HPDE6-E6E7 (cell line): ENCODE measurements at regions not wholly inside any gene's neighbourhood (a gene's known extent, or its start where the extent isn't known, plus 50 kb on each side); places are given as distances from the start of the nearest gene placed in this dataset.

Experiments
- DNase-seq: peaks from one replicate; pipeline ENCODE4 v3.0.0; 2011; ENCODE audit warnings: missing footprints; ENCODE audit errors: extremely low spot score

DNA sequence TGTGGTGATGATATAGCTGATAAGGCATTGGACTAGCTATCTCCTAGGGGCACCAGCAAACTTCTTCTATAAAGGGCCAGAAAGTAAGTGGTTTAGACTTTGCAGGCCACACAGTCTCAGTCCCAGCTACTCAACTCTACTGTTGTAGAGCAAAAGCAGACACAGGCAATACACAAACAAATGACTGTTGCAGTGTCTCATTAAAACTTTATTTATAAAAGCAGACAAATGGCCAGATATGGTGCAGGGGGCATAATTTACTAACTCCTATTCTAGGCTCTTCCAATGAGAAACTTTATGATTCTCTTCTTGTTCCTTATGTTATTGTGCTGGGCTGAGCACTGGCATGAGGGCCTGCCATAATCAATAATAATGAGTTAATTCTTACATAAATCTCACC, 176.8 kb upstream of the POU3F1 start:
- DNase-seq: no peak

DNA sequence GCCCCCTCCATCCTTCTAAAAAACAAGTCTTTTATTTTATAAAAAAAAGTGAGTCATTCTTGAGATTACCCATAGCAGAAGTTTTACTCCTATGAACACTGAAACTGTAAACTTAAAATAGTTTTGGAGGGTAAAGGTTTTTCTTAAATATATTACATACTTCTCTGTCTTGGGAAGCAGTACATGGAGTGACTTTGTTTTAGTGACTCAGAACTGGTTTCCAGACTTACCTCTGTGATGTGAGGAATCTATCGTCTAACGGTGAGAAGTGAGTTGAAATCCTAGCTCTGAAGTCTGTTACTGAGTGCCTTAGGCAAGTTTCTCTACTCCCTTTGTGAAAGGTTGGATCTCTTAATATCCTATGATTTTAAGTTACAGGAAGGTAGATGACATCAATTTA, 176.3 kb upstream of the POU3F1 start:
- DNase-seq: no peak

DNA sequence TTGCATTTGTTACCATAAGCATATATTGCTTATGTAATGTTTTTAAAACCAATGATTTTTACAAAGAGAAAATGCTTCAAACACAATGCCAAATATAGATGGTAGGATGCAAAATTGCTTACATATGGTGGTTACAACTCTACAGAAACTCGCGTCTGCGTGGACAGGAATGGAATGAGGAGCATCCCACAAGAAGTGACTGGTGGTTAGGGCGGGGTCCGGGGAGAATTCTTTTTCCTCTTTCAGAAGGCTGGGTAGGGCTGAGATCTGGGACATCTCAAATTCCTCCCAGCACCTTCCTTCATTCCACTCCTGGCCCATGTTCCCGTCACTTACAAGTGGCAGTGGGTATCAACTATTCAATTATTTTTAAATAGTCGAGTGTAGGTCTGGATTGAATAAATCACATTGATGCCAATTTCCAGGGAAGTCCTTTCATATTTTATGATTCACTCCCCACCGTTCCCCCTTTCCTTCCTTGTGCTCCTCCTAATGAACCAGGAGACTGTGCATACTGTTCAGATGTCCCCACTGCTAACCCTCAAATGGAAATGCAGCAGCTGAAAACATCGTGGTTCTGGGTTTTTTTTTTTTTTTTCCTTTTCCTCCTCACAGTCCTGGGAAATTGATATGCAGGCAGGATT, 174.5 kb upstream of the POU3F1 start:
- no peak for DNase-seq

DNA sequence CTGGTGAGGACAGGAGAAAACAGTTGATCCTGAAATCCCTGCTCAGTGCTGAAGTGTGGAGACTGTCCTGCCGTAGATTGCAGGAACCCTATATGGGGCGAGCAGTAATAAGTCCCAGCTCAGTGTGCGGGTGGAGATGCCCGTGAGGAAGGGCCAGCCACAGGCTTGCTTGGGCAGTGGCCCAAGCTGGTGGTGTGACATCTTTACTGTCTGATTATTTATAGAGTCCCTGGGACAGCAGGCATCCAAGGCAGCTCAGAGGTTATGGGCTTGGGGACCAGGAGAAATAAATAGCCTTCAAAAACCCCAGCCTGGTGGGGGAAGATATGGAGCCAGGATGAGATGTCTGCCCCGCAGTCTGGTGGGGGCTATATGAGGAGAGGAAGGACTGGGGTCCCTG, 170.7 kb upstream of the POU3F1 start:
- DNase-seq: no peak

DNA sequence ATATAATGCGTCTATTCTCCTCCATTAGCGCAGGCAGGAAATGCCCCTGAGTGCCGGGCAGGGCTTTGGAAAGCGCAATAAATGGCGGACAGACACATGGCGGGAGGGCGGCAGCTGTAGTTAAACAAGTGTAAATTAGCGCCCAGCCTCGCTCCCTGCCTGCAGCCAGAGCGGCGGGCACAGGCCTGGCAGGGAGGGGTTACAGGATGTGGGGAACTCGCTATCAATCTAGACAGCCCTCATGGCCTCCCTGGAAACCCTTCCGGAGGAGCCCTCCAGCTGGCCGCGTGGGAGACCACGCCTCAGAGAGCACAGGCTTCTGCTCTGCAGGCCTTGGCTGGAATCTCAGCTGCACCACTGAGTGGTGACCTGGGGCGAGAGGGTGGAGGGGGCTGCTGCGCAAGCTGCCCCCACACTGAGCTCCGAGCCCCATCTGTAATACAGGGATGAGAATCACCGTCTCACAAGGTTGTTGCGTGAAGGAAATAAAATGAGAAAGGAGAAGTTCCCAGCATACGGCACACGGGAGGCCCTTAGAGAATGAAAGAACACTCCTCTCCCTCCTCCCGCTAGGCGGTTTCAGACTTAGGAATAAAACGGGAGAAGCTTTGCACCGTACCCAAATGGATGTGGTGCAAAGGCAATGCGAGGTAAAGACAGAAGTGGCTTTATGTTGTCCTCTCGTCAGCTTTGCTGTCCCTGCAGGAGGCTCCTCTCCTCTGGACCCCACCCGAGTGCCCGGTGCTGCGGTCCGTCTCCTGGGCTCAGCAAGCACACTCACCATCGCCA, 167.2 kb upstream of the POU3F1 start:
- no peak for DNase-seq

DNA sequence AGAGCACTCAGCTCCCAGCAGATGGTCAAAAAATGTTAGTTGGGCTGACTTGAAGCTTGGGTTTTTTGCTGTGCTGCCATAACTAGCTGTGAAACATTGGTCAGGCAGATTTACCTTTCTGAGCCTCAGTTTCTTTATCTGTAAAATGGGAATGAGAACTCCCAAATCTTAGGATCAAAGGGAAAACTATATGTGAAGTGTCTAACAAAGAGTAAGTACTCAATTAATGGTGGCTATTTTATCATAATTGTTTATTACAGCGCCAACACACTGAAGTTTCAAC, 164.2 kb upstream of the POU3F1 start:
- no peak for DNase-seq

DNA sequence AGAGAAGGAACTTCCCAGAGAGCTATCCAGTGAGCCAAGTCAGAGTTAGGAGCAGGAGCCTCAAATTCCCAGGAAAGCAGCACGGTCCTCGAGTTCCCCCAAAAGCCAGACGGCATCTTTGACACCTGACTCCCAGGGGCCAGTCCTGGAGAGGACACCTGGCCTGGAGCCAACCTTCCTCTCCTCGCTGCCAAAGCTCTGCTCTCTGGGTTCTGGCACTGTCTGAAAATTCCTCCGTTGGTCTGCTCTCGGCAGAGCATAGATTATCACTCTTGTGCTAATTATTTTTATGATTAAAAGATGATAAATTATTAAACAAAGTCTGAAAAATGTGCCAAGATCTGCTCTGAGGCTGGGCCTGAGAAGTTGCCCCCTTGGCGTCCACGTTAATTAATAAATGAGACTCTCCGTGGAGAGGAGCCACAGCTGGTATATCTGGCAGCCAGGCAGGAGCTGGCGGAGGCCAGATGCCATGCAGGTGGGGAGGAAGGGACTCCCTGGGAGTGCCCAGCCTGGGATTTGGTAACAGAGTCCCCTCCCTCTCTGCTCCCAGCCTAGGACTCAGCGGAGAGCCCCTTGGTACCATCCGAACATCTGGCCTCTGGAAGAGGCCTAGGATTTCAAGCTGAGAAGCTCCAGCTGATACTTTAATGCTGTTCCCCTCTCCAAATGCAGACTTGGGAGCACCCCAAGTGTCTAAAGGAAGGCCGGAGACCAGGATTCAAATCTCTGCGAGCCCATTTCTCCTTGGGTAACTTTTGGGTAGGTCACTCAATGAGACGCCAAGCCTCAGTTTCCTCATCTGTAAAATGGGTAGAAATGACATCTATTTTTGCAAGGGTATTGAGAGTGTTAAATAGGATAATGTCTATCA, 163.7 kb upstream of the POU3F1 start:
- no peak for DNase-seq

DNA sequence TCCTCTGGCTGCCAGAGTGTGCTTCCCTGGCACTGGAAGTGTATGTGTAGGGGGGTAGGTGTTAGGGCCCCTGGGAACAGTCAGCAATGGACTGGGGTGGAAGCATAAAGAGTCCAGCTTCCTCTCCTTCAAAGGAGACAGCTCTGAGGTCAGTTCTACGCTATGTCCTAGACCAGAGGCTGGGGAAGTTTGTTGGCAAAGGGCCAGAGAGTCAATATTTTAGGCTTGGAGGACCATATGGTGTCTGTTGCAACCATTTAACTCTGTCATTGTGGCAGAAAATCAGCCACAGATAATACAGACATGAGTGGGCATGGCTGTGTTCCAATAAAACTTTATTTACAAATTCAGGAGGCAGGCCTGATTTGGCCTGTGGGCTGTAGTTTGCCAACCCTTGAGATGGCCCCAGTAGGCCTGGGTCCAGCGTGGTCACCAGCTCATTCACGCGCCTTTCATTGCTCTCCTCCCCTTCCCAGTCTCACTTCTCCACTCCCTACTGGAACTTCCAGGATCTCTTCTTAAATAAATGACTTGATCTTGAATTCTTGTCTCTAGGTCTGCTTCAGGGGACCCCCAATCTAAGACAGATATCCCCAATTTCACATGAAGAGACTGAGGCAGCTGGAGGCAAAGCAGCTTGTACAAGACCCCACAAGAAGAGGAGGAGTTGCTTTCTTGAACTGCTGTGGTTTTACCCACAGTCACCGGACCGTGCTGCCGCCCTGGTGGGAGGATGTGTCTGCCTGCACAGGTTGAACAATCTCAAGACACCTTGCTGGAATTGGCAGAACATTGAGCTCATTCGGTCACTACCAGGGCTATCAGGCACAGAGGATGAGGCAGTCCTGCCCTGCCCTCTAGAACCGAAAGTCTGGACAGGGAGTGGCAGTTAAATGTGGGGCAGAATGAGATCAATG, 162.4 kb upstream of the POU3F1 start:
- DNase-seq: no peak

DNA sequence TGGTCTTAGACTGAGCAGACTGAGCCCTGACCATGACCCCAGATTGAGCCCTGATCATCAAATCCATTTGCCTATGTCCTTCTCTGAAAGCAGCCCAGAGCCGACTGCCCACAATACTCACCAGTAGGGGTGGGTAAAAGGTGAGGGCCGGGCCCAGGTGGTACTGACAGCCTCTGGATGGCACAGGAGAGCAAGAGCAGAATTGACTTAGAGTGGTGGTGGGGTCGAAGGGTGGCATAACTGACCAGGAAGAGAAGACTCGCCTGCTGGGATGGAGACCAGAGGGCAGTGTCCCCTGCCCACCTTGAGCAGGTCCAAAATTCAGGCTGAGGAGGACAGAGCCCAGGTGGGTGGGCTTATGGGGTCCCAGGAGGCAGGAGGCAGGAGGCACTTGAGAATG, 161.3 kb upstream of the POU3F1 start:
- DNase-seq: no peak

DNA sequence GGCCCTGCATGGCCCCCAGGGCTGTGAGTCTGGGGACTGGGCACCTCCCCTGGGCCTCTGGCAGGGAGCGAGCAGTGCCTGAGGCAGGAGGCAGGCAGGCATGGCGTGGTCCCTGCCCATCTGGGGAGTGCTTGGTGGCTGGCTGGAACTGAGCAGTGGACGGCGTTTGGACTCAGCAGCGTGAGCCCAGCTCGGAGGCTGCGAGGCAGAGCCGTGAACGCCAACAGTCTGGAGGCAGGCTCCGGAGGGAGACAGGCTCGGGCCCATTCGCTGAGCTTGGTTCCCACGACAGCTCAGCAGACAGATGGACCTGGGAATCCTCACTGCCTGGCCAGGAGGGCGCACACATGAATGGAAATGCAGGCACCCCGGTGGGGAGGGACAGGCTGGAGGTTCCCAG, 160.7 kb upstream of the POU3F1 start:
- DNase-seq: no peak

DNA sequence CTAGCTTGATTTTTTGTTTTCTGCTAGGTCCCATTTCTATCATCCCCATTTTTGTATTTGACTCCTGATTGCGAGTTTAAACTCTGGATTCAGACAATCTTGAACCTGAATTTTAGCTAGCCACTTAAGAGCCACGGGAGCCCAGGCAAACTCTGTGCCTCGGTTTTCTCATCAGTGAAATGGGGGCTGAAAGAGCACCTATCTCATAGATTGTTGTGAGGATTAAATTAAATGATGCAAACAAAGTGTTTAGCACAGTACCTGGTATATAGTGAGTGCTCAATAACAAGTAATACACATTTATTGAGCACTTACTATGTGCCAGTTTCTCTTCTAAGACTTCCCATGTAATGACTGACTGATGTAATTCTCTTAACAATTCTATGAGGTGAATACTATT, 158.1 kb upstream of the POU3F1 start:
- DNase-seq: no peak

DNA sequence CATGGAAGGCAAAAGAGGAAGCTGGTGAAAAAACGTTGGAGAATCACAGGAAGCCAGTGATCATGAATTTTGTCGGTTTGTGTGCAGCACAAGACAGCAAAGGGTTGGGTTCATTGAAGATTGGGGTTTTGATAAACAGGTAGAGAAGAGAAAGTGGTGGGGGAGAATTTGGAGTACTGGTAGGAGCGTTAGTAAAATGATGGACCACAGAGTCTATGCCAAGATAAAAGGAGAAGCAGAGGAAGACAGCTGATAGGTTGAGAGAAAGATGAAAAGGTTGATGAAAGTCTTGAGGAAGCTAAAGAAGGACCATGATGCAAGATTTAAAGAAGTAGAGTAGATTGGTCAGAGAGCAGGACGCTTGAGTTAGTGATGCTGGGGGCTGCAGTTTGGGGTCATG, 156.8 kb upstream of the POU3F1 start:
- no peak for DNase-seq

DNA sequence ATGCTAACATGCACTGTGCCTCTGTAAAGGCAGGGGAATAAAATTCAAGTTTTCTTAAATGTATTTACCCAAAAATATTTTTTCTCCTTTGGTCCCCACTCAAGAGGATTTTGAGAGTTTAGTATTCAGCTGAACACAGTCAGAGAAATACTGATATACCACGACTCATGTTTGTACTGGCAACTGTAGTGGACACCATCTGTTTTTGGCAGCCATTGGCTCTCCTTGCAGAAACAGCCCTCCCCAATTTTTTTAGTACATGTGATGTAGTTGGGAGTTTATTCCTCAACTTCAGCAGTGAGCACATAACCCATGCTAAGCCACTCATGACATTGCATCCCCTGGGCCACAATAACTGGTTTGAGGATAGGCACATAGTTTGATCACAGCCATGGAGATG, 154.8 kb upstream of the POU3F1 start:
- DNase-seq: no peak

DNA sequence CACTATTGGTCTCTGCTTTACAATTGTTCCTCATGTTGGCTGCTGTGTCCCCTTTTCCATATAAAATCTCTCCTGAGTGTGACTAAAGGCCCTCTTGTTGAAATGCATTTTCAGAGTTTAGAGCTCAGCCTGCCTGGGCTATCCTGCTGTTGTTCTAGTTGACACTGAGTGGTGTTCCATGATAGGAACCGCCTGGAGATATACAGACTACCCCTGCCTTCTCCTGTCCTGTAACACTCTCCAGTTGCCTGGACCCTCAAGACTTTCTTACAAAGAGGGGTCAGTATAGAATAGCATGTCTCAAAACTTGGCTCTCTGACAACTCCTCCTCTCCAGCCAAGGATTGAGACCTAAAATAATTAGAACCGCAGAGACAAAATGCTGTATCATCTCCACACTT, 152.0 kb upstream of the POU3F1 start:
- no peak for DNase-seq

DNA sequence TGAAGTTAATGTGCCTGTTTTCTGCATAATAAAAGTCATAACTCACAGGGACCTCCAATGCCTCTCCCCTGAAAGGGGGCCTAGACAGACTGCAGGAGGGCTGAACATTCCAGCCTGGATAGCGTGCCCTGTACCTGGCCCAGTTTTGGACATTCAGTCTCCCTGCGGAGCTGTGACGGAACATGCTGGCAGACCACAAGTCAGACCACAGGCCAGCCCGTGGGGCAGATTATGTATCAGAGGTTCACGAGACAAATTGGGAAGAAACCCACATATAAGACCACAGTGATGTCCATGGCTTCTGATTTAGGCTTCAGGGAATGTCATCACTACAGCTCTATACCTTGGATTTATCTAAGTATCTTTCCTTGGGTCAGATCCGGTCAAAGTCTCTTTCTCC, 151.5 kb upstream of the POU3F1 start:
- no peak for DNase-seq

DNA sequence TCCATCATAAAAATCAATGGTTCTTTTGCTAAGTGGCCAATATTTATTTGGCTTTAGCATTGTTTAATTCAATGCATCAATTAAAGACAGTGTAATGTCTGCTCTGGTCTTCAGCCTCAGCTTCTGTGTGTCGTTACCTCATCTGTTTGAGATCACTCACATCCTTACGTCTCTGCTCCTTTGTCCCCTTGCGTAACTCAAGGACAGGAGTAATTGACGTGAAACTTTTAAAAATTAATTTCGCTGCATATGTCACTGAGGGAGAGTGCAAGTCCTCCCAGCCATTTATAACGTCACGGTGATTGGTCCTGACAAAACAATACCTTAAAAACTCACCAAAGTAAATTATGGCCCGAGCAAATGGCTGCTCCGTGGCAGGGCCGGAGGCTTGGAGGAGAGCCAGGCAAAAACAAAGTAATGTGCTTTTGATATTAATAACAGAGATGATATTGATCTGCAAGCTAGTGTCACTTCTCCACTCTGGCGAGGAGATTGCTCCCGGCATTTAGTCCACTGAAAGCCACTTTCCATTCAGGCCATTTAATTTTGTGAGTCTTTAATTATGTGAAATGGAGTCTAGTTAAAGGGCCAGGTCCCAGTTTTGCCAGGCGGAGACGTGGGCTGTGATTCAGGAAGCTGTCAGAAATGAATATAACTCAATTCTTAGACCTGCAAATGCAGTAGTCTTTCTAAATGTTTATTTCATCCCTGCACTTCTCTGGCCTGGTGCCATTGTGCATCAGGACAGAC, 150.9 kb upstream of the POU3F1 start:
- no peak for DNase-seq

DNA sequence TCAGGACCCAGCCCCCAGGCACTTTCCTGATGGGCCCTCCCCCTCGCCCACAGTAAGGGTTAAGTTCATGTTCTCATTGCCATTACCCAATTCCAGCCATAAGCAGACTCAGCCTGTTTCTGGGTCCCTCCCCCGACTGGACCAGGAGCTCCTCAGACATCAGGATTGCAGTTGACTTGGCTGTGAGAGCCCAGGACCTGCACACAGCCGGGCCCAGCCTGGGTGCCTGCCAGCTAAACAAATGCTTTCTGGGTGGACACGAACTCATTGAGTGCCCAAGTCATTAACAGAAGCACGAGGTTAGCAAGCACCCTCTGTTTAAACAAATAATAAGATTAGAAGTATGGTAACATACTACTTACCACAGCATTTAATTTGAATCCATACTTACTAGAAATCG, 147.9 kb upstream of the POU3F1 start:
- DNase-seq: no peak

DNA sequence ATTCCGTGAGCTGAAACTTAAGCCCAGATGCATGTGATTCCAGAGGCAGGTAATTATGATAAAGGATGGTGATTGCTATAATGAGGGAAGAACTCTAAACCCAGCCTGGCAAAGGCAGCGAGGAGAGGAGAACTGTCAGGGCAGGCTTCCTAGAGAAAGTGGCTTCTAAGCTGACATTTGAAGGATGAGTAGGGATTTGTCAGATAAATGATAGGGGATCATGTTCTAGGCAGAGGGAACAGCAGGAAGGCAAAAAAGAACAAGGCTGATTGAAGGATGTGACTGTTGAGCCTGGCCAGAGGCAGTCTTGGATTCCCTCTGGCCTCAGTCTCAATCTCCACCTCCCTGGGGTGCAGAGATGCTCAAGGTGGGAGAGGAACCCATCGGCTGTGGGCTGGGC, 146.4 kb upstream of the POU3F1 start:
- DNase-seq: no peak

DNA sequence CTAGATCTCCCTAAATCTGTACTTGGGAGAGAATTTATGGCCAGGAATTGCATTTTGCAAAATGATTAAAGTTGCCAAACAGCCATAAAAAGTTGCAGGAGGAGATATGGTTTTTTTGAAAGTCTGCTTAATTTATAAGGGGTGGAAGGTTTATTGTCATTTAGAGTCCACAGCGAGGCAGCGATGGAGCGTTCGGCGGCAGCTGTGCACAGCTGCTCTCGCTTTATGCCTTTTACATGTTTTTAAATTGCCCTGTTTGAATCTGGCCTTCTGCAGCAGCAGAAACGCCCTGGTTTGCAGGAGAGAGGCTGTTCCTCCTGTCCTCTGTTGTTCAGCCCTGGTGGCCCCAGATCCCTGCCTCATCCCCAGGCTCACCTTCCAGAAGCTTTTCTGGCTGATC, 144.9 kb upstream of the POU3F1 start:
- no peak for DNase-seq

DNA sequence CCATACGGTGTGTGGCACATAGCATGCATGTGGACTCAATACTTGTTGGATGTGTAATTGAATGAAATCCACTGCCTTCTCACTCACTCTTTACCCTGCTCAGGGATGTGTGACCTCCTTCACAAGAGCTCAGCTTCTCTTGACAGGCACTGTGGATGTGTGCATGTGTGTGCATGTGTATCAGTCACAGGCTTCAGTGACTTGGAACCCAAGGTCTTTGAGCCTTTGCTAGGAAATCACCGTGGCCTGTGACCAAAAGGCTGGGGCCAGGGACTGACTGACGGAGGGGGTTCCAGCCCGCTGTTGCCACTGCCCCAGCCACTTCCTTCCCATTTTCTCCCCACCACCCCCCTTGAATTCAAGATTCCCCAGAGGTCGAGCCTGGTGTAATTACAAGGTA, 144.4 kb upstream of the POU3F1 start:
- DNase-seq: no peak

DNA sequence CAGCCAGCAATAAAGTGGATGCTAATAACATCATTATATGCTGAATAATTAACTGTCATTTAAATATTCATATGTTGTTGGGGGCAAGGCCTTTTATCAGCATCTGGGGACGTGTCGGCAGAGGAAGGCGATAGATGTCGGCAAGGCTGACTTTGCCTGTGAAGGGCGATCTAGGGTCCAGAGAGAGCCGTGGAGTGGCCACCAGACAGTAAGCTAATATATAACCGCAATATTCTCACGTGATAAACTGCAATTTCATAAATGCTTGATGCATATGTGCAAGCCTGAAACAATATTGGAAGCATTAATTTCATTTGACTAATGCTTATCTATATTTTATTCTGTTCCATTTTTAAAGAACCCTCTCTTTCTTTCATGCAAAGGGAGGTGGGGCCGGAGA, 141.0 kb upstream of the POU3F1 start:
- DNase-seq: no peak
